ENCODE measurements at regions not wholly inside any gene's neighbourhood (a gene's known extent, or its start where the extent isn't known, plus 50 kb on each side); places are given as distances from the start of the nearest gene placed in this dataset.

DNA sequence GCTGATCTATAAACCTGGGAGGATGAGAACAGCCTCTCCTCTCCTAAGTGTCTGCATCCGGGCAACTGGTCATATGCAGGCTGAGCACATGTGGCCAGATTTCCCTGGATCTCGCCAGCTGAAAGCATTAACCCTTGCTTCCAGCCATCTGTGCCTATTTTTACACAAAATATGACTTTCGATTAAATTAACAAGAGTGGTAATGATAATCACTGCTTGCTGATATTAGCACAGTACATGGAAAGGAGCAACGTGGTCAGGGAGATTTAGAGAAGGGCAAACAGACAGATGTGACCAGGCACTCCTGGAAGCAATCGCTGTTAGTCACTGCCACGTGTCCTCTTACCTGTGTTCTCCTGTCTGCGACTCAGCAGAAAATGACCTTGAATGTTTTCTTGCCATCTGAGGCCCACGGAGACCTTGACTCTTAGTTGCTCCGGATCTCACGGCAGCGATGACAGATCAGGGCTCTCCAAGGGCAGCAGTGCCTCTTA is 59.5 kb upstream of the NPTX2 start:
- TF ChIP-seq, protein P1, sequence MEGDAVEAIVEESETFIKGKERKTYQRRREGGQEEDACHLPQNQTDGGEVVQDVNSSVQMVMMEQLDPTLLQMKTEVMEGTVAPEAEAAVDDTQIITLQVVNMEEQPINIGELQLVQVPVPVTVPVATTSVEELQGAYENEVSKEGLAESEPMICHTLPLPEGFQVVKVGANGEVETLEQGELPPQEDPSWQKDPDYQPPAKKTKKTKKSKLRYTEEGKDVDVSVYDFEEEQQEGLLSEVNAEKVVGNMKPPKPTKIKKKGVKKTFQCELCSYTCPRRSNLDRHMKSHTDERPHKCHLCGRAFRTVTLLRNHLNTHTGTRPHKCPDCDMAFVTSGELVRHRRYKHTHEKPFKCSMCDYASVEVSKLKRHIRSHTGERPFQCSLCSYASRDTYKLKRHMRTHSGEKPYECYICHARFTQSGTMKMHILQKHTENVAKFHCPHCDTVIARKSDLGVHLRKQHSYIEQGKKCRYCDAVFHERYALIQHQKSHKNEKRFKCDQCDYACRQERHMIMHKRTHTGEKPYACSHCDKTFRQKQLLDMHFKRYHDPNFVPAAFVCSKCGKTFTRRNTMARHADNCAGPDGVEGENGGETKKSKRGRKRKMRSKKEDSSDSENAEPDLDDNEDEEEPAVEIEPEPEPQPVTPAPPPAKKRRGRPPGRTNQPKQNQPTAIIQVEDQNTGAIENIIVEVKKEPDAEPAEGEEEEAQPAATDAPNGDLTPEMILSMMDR (conservative IDR thresholded peaks at IDR 0.05; ENCODE audit: low read depth in 2 of 2), result no peak
- TF ChIP-seq, protein P2, sequence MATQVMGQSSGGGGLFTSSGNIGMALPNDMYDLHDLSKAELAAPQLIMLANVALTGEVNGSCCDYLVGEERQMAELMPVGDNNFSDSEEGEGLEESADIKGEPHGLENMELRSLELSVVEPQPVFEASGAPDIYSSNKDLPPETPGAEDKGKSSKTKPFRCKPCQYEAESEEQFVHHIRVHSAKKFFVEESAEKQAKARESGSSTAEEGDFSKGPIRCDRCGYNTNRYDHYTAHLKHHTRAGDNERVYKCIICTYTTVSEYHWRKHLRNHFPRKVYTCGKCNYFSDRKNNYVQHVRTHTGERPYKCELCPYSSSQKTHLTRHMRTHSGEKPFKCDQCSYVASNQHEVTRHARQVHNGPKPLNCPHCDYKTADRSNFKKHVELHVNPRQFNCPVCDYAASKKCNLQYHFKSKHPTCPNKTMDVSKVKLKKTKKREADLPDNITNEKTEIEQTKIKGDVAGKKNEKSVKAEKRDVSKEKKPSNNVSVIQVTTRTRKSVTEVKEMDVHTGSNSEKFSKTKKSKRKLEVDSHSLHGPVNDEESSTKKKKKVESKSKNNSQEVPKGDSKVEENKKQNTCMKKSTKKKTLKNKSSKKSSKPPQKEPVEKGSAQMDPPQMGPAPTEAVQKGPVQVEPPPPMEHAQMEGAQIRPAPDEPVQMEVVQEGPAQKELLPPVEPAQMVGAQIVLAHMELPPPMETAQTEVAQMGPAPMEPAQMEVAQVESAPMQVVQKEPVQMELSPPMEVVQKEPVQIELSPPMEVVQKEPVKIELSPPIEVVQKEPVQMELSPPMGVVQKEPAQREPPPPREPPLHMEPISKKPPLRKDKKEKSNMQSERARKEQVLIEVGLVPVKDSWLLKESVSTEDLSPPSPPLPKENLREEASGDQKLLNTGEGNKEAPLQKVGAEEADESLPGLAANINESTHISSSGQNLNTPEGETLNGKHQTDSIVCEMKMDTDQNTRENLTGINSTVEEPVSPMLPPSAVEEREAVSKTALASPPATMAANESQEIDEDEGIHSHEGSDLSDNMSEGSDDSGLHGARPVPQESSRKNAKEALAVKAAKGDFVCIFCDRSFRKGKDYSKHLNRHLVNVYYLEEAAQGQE (IDR thresholded peaks at IDR 0.05; ENCODE audit: unreplicated experiment), result no peak
- TF ChIP-seq, protein P3, sequence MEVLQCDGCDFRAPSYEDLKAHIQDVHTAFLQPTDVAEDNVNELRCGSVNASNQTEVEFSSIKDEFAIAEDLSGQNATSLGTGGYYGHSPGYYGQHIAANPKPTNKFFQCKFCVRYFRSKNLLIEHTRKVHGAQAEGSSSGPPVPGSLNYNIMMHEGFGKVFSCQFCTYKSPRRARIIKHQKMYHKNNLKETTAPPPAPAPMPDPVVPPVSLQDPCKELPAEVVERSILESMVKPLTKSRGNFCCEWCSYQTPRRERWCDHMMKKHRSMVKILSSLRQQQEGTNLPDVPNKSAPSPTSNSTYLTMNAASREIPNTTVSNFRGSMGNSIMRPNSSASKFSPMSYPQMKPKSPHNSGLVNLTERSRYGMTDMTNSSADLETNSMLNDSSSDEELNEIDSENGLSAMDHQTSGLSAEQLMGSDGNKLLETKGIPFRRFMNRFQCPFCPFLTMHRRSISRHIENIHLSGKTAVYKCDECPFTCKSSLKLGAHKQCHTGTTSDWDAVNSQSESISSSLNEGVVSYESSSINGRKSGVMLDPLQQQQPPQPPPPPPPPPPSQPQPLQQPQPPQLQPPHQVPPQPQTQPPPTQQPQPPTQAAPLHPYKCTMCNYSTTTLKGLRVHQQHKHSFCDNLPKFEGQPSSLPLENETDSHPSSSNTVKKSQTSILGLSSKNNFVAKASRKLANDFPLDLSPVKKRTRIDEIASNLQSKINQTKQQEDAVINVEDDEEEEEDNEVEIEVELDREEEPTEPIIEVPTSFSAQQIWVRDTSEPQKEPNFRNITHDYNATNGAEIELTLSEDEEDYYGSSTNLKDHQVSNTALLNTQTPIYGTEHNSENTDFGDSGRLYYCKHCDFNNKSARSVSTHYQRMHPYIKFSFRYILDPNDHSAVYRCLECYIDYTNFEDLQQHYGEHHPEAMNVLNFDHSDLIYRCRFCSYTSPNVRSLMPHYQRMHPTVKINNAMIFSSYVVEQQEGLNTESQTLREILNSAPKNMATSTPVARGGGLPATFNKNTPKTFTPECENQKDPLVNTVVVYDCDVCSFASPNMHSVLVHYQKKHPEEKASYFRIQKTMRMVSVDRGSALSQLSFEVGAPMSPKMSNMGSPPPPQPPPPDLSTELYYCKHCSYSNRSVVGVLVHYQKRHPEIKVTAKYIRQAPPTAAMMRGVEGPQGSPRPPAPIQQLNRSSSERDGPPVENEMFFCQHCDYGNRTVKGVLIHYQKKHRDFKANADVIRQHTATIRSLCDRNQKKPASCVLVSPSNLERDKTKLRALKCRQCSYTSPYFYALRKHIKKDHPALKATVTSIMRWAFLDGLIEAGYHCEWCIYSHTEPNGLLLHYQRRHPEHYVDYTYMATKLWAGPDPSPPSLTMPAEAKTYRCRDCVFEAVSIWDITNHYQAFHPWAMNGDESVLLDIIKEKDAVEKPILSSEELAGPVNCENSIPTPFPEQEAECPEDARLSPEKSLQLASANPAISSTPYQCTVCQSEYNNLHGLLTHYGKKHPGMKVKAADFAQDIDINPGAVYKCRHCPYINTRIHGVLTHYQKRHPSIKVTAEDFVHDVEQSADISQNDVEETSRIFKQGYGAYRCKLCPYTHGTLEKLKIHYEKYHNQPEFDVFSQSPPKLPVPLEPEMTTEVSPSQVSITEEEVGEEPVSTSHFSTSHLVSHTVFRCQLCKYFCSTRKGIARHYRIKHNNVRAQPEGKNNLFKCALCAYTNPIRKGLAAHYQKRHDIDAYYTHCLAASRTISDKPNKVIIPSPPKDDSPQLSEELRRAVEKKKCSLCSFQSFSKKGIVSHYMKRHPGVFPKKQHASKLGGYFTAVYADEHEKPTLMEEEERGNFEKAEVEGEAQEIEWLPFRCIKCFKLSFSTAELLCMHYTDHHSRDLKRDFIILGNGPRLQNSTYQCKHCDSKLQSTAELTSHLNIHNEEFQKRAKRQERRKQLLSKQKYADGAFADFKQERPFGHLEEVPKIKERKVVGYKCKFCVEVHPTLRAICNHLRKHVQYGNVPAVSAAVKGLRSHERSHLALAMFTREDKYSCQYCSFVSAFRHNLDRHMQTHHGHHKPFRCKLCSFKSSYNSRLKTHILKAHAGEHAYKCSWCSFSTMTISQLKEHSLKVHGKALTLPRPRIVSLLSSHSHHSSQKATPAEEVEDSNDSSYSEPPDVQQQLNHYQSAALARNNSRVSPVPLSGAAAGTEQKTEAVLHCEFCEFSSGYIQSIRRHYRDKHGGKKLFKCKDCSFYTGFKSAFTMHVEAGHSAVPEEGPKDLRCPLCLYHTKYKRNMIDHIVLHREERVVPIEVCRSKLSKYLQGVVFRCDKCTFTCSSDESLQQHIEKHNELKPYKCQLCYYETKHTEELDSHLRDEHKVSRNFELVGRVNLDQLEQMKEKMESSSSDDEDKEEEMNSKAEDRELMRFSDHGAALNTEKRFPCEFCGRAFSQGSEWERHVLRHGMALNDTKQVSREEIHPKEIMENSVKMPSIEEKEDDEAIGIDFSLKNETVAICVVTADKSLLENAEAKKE (CRISPR knock-in tag; IDR thresholded peaks at IDR 0.05), result no peak
- TF ChIP-seq EZH2 (IDR thresholded peaks at IDR 0.05; ENCODE audit: low read depth, unreplicated experiment) (no peak), POLR2AphosphoS5 (IDR thresholded peaks at IDR 0.05; ENCODE audit: low read depth) (no peak), EZH2phosphoT487 (IDR thresholded peaks at IDR 0.05; ENCODE audit: unreplicated experiment) (no peak), ZNF114 (CRISPR knock-in tag; IDR thresholded peaks at IDR 0.05) (no peak), NANOG (IDR thresholded peaks at IDR 0.05; ENCODE audit: borderline replicate concordance) (no peak), CREB1 (CRISPR knock-in tag; IDR thresholded peaks at IDR 0.05; ENCODE audit: low read depth) (no peak), ZNF331 (CRISPR knock-in tag; IDR thresholded peaks at IDR 0.05; ENCODE audit: low read depth) (no peak)
- TF ChIP-seq, protein P4, sequence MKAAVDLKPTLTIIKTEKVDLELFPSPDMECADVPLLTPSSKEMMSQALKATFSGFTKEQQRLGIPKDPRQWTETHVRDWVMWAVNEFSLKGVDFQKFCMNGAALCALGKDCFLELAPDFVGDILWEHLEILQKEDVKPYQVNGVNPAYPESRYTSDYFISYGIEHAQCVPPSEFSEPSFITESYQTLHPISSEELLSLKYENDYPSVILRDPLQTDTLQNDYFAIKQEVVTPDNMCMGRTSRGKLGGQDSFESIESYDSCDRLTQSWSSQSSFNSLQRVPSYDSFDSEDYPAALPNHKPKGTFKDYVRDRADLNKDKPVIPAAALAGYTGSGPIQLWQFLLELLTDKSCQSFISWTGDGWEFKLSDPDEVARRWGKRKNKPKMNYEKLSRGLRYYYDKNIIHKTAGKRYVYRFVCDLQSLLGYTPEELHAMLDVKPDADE (IDR thresholded peaks at IDR 0.05), result no peak

Data from GM23338 (cell line).